Keratinocyte (primary cell): ENCODE measurements at regions not wholly inside any gene's neighbourhood (a gene's known extent, or its start where the extent isn't known, plus 50 kb on each side); places are given as distances from the start of the nearest gene placed in this dataset.

Source experiments
- DNase-seq: peaks from one replicate; pipeline ENCODE4 v3.0.0-alpha.2; 2011; ENCODE audit warnings: low read depth, missing footprints, low spot score
- FAIRE-seq: peaks from 2 replicates; lab custom pipeline; 2011; peaks lifted over from hg19 to GRCh38; lab: Jason Lieb, UNC
- H2AFZ ChIP-seq: 2 replicates; pipeline ENCODE4 v1.6.0; 2012; ENCODE audit warnings: low read length, control low read depth, inconsistent platforms; ENCODE audit not compliant: control insufficient read depth
- H3K27ac ChIP-seq: 2 replicates; pipeline ENCODE4 v1.5.1; 2011; ENCODE audit warnings: low read length; ENCODE audit not compliant: control insufficient read depth, insufficient read depth
- H3K27me3 ChIP-seq: 3 replicates; pipeline ENCODE4 v1.6.0; 2011; ENCODE audit warnings: low read length; ENCODE audit not compliant: control insufficient read depth, insufficient read depth; ENCODE audit errors: extremely low read depth
- H3K36me3 ChIP-seq, 2 experiments: 2 replicates in 1 of 2; 3 replicates in 1 of 2; pipeline ENCODE4 v1.5.1; 2011; ENCODE audit warnings: low read length in 2 of 2, mild to moderate bottlenecking in 1 of 2; ENCODE audit not compliant: control insufficient read depth in 2 of 2, insufficient read depth in 2 of 2; ENCODE audit errors: extremely low read depth in 1 of 2
- H3K4me1 ChIP-seq: 3 replicates; pipeline ENCODE4 v1.5.1; 2011; ENCODE audit warnings: low read length; ENCODE audit not compliant: control insufficient read depth, insufficient read depth; ENCODE audit errors: extremely low read depth
- H3K4me2 ChIP-seq: 3 replicates; pipeline ENCODE4 v1.6.0; 2011; ENCODE audit warnings: low read depth, low read length; ENCODE audit not compliant: control insufficient read depth, insufficient read depth; ENCODE audit errors: extremely low read depth
- H3K4me3 ChIP-seq, 3 experiments: fragments of 200-600 bp in 1 of 3; sonication (generic) in 1 of 3; 2 replicates in 2 of 3; 3 replicates in 1 of 3; pipeline ENCODE4 v1.5.1; 2011 to 2016; ENCODE audit warnings: low read length in 3 of 3, mild to moderate bottlenecking in 3 of 3, control low read depth in 2 of 3, inconsistent platforms in 1 of 3, low read depth in 1 of 3, mixed read lengths in 1 of 3, mixed run types in 1 of 3, moderate library complexity in 1 of 3; ENCODE audit not compliant: control insufficient read depth in 2 of 3, insufficient read depth in 2 of 3; ENCODE audit errors: extremely low read depth in 1 of 3
- H3K79me2 ChIP-seq: 2 replicates; pipeline ENCODE4 v1.6.0; 2012; ENCODE audit warnings: low read length; ENCODE audit not compliant: control insufficient read depth, insufficient read depth
- H3K9ac ChIP-seq: 3 replicates; pipeline ENCODE4 v1.6.0; 2011; ENCODE audit warnings: low read length; ENCODE audit not compliant: control insufficient read depth, insufficient read depth; ENCODE audit errors: extremely low read depth
- H3K9me1 ChIP-seq: 3 replicates; pipeline ENCODE4 v1.6.0; 2011; ENCODE audit warnings: low read length; ENCODE audit not compliant: control insufficient read depth, insufficient read depth; ENCODE audit errors: extremely low read depth
- H3K9me3 ChIP-seq: 2 replicates; pipeline ENCODE4 v1.5.1; 2012; ENCODE audit warnings: low read depth, low read length; ENCODE audit not compliant: control insufficient read depth
- H4K20me1 ChIP-seq: 3 replicates; pipeline ENCODE4 v1.6.0; 2011; ENCODE audit warnings: low read length; ENCODE audit not compliant: control insufficient read depth, insufficient read depth; ENCODE audit errors: extremely low read depth
- EZH2 ChIP-seq: IDR thresholded peaks from one replicate; pipeline ENCODE4 v1.6.1; 2012; ENCODE audit warnings: inconsistent platforms, mild to moderate bottlenecking, low read length, moderate library complexity
- dilution Hi-C: fragments of 300-500 bp; cut with MboI; formaldehyde crosslinking; loops from one replicate; pipeline ENCODE4 v1.7.0; 2020; ENCODE audit warnings: low sequenced_read_pairs; ENCODE audit not compliant: extremely low pct_ligation_motif_present
- TF ChIP-seq, protein P1 (sequence below), 3 experiments: IDR thresholded peaks in 1 of 3; conservative IDR thresholded peaks in 1 of 3; optimal IDR thresholded peaks in 1 of 3; 2 replicates in 2 of 3; 3 replicates in 1 of 3; pipeline versions ENCODE3 to v1.5.1; 2011; ENCODE audit warnings: low read length in 3 of 3, mild to moderate bottlenecking in 3 of 3, moderate library complexity in 2 of 3, control low read depth in 1 of 3, inconsistent platforms in 1 of 3; ENCODE audit not compliant: insufficient read depth in 2 of 3; ENCODE audit errors: extremely low read depth in 1 of 3

DNA sequence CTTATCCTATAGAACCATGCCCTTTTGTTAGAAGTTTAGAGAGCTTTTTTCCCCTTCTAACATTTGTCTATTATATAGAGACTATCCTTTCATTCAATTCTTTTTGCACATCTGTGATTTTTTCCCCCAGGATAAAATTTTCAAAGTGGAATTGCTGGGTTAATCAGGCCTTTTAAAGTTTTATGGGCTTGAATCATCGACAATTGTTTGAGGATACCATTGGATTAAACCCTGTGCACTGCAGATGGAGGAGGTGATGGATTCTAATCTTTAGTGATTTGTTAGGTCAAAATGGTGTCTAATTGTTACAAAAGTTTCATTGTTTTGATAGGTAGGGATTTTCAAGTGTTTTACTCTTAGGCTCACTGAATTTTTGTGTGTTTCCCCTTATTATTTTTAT is 463.7 kb upstream of the CFAP20DC start:
- no peak overlapping the region for H3K9ac ChIP-seq
- no peaks in the 10 kb centered on the region for H3K9me1 ChIP-seq
- H4K20me1 ChIP-seq = no peaks in the 10 kb centered on the region
- H2AFZ ChIP-seq = no peak overlapping the region
- H3K4me3 ChIP-seq = no peak overlapping the region
- no peaks in the 10 kb centered on the region for H3K9me3 ChIP-seq
- no peak for FAIRE-seq
- no peaks in the 10 kb centered on the region for H3K36me3 ChIP-seq
- DNase-seq = no peak
- no peak overlapping the region for H3K4me2 ChIP-seq
- no peak overlapping the region for H3K27ac ChIP-seq
- H3K4me1 ChIP-seq = no peaks in the 10 kb centered on the region
- dilution Hi-C loops = no loop called here
- no peaks in the 10 kb centered on the region for H3K79me2 ChIP-seq
- no peaks in the 10 kb centered on the region for H3K27me3 ChIP-seq
- TF ChIP-seq, protein P1, sequence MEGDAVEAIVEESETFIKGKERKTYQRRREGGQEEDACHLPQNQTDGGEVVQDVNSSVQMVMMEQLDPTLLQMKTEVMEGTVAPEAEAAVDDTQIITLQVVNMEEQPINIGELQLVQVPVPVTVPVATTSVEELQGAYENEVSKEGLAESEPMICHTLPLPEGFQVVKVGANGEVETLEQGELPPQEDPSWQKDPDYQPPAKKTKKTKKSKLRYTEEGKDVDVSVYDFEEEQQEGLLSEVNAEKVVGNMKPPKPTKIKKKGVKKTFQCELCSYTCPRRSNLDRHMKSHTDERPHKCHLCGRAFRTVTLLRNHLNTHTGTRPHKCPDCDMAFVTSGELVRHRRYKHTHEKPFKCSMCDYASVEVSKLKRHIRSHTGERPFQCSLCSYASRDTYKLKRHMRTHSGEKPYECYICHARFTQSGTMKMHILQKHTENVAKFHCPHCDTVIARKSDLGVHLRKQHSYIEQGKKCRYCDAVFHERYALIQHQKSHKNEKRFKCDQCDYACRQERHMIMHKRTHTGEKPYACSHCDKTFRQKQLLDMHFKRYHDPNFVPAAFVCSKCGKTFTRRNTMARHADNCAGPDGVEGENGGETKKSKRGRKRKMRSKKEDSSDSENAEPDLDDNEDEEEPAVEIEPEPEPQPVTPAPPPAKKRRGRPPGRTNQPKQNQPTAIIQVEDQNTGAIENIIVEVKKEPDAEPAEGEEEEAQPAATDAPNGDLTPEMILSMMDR (optimal IDR thresholded peaks at IDR 0.05 in 1 of 3, IDR thresholded peaks at IDR 0.05 in 1 of 3, conservative IDR thresholded peaks at IDR 0.05 in 1 of 3; ENCODE audit: extremely low read depth in 1 of 3, insufficient read depth in 2 of 3, low read length in 3 of 3) = no peak

DNA sequence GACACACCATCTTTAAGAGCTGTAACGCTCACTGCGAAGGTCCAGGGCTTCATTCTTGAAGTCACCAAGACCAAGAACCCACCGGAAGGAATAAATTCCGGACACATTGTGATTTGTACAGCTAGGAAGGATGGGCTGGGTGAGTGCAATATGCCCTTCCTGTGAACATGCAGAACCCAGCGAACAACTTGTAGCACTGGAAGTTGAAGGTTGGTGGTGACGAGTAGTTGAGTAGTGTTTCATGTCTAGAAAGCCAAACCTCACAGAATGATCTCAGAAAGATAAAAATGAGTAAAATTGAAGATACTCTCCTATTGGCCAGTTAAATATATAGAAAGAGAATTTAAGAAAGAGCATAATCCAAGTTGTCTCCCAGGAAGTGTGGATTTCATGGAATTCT is 462.2 kb upstream of the CFAP20DC start:
- dilution Hi-C loops = no loop called here

More for the DNA sequence above, 462.2 kb upstream of the CFAP20DC start:
- Histone ChIP-seq H3K9ac (no peak overlapping the region), H3K4me3 (no peak overlapping the region), H3K9me3 (no peaks in the 10 kb centered on the region), H3K79me2 (no peaks in the 10 kb centered on the region), H4K20me1 (no peaks in the 10 kb centered on the region), H3K4me2 (no peak overlapping the region), H3K27me3 (no peaks in the 10 kb centered on the region), H3K4me1 (no peaks in the 10 kb centered on the region), H3K9me1 (no peaks in the 10 kb centered on the region), H2AFZ (no peak overlapping the region), H3K36me3 (no peaks in the 10 kb centered on the region), H3K27ac (no peak overlapping the region)
- no peak for DNase-seq
- TF ChIP-seq, protein P1 (optimal IDR thresholded peaks at IDR 0.05 in 1 of 3, IDR thresholded peaks at IDR 0.05 in 1 of 3, conservative IDR thresholded peaks at IDR 0.05 in 1 of 3; ENCODE audit: extremely low read depth in 1 of 3, insufficient read depth in 2 of 3, low read length in 3 of 3) = no peak
- no peak for TF ChIP-seq EZH2
- no peak for FAIRE-seq
